ENCODE measurements at regions not wholly inside any gene's neighbourhood (a gene's known extent, or its start where the extent isn't known, plus 50 kb on each side); places are given as distances from the start of the nearest gene placed in this dataset.

DNA sequence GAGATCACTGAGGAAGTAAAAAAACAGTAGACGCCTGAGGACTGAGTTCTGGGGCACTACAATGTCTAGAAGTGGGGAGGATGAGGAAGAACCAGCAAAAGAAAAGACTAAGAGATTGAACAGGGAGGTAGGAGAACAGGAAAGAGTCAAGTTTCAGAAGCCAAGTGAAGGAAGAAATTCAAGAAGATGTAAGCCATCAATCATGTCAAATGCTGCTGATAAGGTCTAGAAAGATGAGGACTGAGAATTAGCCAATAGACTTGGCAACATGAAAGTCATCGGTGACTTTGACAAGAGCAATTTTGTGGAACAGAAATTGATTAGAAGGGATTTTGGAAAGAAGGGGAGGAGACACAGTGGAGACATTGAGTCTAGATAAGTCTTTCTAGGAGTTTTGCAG is 54.8 kb upstream of the CRY1 start:
- BruUV-seq (replicated peaks), result no TSS peak
- Histone ChIP-seq H3K4me3 (ENCODE audit: low read depth, low read length, poor library complexity, severe bottlenecking) (no peak overlapping the region), H3K4me1 (ENCODE audit: insufficient read depth, low read length, poor library complexity, severe bottlenecking) (no peaks in the 10 kb centered on the region), H3K27me3 (replicated peaks; ENCODE audit: insufficient read depth, low read depth, low read length, poor library complexity) (no peaks in the 10 kb centered on the region), H3K36me3 (ENCODE audit: insufficient read depth, low read length, poor library complexity, severe bottlenecking) (no peaks in the 10 kb centered on the region), H3K9me3 (ENCODE audit: low read depth, low read length, poor library complexity, severe bottlenecking) (no peaks in the 10 kb centered on the region), H3K27ac (ENCODE audit: low read depth, low read length, poor library complexity, severe bottlenecking) (no peak overlapping the region)
- ChIA-PET POLR2A (ENCODE audit: low non-redundant PET) (no interaction called here), CTCF (no interaction called here)
- intact Hi-C loops (cut with micrococcal nuclease; ENCODE audit: unreplicated experiment), result no loop called here
- TF ChIP-seq, protein P1, sequence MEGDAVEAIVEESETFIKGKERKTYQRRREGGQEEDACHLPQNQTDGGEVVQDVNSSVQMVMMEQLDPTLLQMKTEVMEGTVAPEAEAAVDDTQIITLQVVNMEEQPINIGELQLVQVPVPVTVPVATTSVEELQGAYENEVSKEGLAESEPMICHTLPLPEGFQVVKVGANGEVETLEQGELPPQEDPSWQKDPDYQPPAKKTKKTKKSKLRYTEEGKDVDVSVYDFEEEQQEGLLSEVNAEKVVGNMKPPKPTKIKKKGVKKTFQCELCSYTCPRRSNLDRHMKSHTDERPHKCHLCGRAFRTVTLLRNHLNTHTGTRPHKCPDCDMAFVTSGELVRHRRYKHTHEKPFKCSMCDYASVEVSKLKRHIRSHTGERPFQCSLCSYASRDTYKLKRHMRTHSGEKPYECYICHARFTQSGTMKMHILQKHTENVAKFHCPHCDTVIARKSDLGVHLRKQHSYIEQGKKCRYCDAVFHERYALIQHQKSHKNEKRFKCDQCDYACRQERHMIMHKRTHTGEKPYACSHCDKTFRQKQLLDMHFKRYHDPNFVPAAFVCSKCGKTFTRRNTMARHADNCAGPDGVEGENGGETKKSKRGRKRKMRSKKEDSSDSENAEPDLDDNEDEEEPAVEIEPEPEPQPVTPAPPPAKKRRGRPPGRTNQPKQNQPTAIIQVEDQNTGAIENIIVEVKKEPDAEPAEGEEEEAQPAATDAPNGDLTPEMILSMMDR (conservative IDR thresholded peaks at IDR 0.05; ENCODE audit: low read depth, low read length), result no peak
- DNase-seq (ENCODE audit: low spot score), result no peak

GRCh38 chr12:107152315-107152714 is 59.0 kb upstream of the CRY1 start:
- no peak for DNase-seq (ENCODE audit: low spot score)
- H3K4me1 ChIP-seq (ENCODE audit: insufficient read depth, low read length, poor library complexity, severe bottlenecking), result no peaks in the 10 kb centered on the region
- H3K27ac ChIP-seq (ENCODE audit: low read depth, low read length, poor library complexity, severe bottlenecking), result no peak overlapping the region
- TF ChIP-seq, protein P1 (conservative IDR thresholded peaks at IDR 0.05; ENCODE audit: low read depth, low read length), result no peak
- TF ChIP-seq EZH2 (IDR thresholded peaks at IDR 0.05; ENCODE audit: borderline replicate concordance, low read depth, low read length, poor library complexity, severe bottlenecking), result no peak
- H3K4me3 ChIP-seq (ENCODE audit: low read depth, low read length, poor library complexity, severe bottlenecking), result no peak overlapping the region
- ChIA-PET CTCF (no interaction called here), POLR2A (ENCODE audit: low non-redundant PET) (interaction anchor here (0.7 kb wide), 1 partner anchor 563 kb away, joined by 3 read pairs; no protein-coding TSS in a partner anchor)
- peaks cover 4% of the 10 kb centered on the region for H3K27me3 ChIP-seq (replicated peaks; ENCODE audit: insufficient read depth, low read depth, low read length, poor library complexity)
- BruUV-seq (replicated peaks), result no TSS peak
- intact Hi-C loops (cut with micrococcal nuclease; ENCODE audit: unreplicated experiment), result no loop called here
- no peaks in the 10 kb centered on the region for H3K36me3 ChIP-seq (ENCODE audit: insufficient read depth, low read length, poor library complexity, severe bottlenecking)
- H3K9me3 ChIP-seq (ENCODE audit: low read depth, low read length, poor library complexity, severe bottlenecking), result no peaks in the 10 kb centered on the region

- BruUV-seq (replicated peaks), result no TSS peak
- Histone ChIP-seq H3K4me3 (ENCODE audit: low read depth, low read length, poor library complexity, severe bottlenecking) (no peak overlapping the region), H3K36me3 (ENCODE audit: insufficient read depth, low read length, poor library complexity, severe bottlenecking) (no peaks in the 10 kb centered on the region), H3K27me3 (replicated peaks; ENCODE audit: insufficient read depth, low read depth, low read length, poor library complexity) (peaks cover 5% of the 10 kb centered on the region), H3K27ac (ENCODE audit: low read depth, low read length, poor library complexity, severe bottlenecking) (no peak overlapping the region), H3K4me1 (ENCODE audit: insufficient read depth, low read length, poor library complexity, severe bottlenecking) (no peaks in the 10 kb centered on the region), H3K9me3 (ENCODE audit: low read depth, low read length, poor library complexity, severe bottlenecking) (no peaks in the 10 kb centered on the region)
- TF ChIP-seq, protein P1 (conservative IDR thresholded peaks at IDR 0.05; ENCODE audit: low read depth, low read length), result no peak
- TF ChIP-seq EZH2 (IDR thresholded peaks at IDR 0.05; ENCODE audit: borderline replicate concordance, low read depth, low read length, poor library complexity, severe bottlenecking), result no peak
- intact Hi-C loops (cut with micrococcal nuclease; ENCODE audit: unreplicated experiment), result no loop called here
- POLR2A ChIA-PET (ENCODE audit: low non-redundant PET), result no interaction called here
- CTCF ChIA-PET, result no interaction called here
- no peak for DNase-seq (ENCODE audit: low spot score)
These were observed 66.1 kb upstream of the CRY1 start for GRCh38 chr12:107159384-107159900.
